ENCODE measurements at regions not wholly inside any gene's neighbourhood (a gene's known extent, or its start where the extent isn't known, plus 50 kb on each side); places are given as distances from the start of the nearest gene placed in this dataset.

DNA sequence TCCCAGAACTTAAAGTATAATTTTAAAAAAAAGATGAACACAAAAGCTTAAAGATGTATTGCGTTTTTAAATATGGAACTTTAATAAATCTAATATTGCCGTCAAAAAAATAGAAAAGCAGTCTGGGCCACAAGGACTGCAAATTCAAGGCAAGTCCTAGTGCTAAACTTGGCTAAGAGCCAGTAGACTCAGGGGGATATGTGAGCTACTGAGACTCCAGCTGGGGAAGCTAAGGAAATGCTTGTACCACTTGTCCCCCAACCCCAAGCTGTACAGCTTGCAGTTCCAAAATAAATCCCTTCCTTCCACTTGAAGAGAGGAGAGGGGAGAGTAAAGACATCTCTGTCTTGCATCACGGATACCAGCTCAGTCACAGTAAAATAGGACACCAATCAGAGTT, 290.8 kb upstream of the FGF13 start:
- TF ChIP-seq ZMYM2 (CRISPR knock-in tag; IDR thresholded peaks at IDR 0.05) (no peak), SNAPC2 (CRISPR knock-in tag; IDR thresholded peaks at IDR 0.05) (no peak), ZNF138 (CRISPR knock-in tag; IDR thresholded peaks at IDR 0.05; ENCODE audit: low read depth) (no peak), HOXA5 (CRISPR knock-in tag; IDR thresholded peaks at IDR 0.05) (no peak), PTBP1 (IDR thresholded peaks at IDR 0.05; ENCODE audit: low read depth, low read length, poor library complexity, severe bottlenecking) (no peak), HHEX (CRISPR knock-in tag; IDR thresholded peaks at IDR 0.05) (no peak), ZFP36L2 (CRISPR knock-in tag; IDR thresholded peaks at IDR 0.05) (no peak), MXI1 (IDR thresholded peaks at IDR 0.05; ENCODE audit: borderline replicate concordance, low read depth, low read length) (no peak), NFYB (CRISPR knock-in tag; IDR thresholded peaks at IDR 0.05) (no peak), NFIB (CRISPR knock-in tag; IDR thresholded peaks at IDR 0.05; ENCODE audit: borderline replicate concordance) (no peak), ZNF556 (CRISPR knock-in tag; IDR thresholded peaks at IDR 0.05; ENCODE audit: borderline replicate concordance) (no peak), GABPA (IDR thresholded peaks at IDR 0.05; ENCODE audit: low read depth, low read length) (no peak), GABPA (CRISPR knock-in tag; IDR thresholded peaks at IDR 0.05; ENCODE audit: low read depth) (no peak)
- TF ChIP-seq, protein P1, sequence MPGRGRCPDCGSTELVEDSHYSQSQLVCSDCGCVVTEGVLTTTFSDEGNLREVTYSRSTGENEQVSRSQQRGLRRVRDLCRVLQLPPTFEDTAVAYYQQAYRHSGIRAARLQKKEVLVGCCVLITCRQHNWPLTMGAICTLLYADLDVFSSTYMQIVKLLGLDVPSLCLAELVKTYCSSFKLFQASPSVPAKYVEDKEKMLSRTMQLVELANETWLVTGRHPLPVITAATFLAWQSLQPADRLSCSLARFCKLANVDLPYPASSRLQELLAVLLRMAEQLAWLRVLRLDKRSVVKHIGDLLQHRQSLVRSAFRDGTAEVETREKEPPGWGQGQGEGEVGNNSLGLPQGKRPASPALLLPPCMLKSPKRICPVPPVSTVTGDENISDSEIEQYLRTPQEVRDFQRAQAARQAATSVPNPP (CRISPR knock-in tag; IDR thresholded peaks at IDR 0.05) = no peak
- TF ChIP-seq, protein P2, sequence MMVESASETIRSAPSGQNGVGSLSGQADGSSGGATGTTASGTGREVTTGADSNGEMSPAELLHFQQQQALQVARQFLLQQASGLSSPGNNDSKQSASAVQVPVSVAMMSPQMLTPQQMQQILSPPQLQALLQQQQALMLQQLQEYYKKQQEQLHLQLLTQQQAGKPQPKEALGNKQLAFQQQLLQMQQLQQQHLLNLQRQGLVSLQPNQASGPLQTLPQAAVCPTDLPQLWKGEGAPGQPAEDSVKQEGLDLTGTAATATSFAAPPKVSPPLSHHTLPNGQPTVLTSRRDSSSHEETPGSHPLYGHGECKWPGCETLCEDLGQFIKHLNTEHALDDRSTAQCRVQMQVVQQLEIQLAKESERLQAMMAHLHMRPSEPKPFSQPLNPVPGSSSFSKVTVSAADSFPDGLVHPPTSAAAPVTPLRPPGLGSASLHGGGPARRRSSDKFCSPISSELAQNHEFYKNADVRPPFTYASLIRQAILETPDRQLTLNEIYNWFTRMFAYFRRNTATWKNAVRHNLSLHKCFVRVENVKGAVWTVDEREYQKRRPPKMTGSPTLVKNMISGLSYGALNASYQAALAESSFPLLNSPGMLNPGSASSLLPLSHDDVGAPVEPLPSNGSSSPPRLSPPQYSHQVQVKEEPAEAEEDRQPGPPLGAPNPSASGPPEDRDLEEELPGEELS (CRISPR knock-in tag; IDR thresholded peaks at IDR 0.05) = no peak
- TF ChIP-seq, protein P3, sequence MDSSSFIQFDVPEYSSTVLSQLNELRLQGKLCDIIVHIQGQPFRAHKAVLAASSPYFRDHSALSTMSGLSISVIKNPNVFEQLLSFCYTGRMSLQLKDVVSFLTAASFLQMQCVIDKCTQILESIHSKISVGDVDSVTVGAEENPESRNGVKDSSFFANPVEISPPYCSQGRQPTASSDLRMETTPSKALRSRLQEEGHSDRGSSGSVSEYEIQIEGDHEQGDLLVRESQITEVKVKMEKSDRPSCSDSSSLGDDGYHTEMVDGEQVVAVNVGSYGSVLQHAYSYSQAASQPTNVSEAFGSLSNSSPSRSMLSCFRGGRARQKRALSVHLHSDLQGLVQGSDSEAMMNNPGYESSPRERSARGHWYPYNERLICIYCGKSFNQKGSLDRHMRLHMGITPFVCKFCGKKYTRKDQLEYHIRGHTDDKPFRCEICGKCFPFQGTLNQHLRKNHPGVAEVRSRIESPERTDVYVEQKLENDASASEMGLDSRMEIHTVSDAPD (CRISPR knock-in tag; IDR thresholded peaks at IDR 0.05) = no peak
- TF ChIP-seq, protein P4, sequence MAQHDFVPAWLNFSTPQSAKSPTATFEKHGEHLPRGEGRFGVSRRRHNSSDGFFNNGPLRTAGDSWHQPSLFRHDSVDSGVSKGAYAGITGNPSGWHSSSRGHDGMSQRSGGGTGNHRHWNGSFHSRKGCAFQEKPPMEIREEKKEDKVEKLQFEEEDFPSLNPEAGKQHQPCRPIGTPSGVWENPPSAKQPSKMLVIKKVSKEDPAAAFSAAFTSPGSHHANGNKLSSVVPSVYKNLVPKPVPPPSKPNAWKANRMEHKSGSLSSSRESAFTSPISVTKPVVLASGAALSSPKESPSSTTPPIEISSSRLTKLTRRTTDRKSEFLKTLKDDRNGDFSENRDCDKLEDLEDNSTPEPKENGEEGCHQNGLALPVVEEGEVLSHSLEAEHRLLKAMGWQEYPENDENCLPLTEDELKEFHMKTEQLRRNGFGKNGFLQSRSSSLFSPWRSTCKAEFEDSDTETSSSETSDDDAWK (CRISPR knock-in tag; IDR thresholded peaks at IDR 0.05) = no peak
- Histone ChIP-seq H3K4me1 (ENCODE audit: insufficient read depth, low read length) (no peaks in the 10 kb centered on the region), H3K4me2 (ENCODE audit: low read depth, low read length) (no peak overlapping the region), H3K9ac (ENCODE audit: insufficient read depth, low read depth, low read length) (no peak overlapping the region), H3K9me3 (ENCODE audit: low read length) (no peaks in the 10 kb centered on the region; the same call in 1 of the 2 replicates), H3K36me3 (replicated peaks in 1 of 2; ENCODE audit: control insufficient read depth in 1 of 2, insufficient read depth in 2 of 2, low read length in 2 of 2) (no peaks in the 10 kb centered on the region), H3K79me2 (ENCODE audit: insufficient read depth, low read length) (no peaks in the 10 kb centered on the region), H3K27ac (ENCODE audit: extremely low read length, insufficient read depth, low read length) (no peak overlapping the region), H3K27me3 (ENCODE audit: control insufficient read depth in 1 of 2, insufficient read depth in 2 of 2, low read length in 2 of 2) (no peaks in the 10 kb centered on the region), H4K20me1 (ENCODE audit: insufficient read depth, low read length) (no peaks in the 10 kb centered on the region), H2AFZ (ENCODE audit: low read length) (no peak overlapping the region), H3K4me3 (replicated peaks in 1 of 3; ENCODE audit: insufficient read depth in 1 of 3, low read depth in 2 of 3, low read length in 3 of 3) (no peak overlapping the region)
- in situ Hi-C loops (cut with HindIII; ENCODE audit: extremely low pct_ligation_motif_present, low pct_unique_long_range_greater_than_20kb) = no loop called here
- ATAC-seq (no peak), FAIRE-seq (no peak), DNase-seq (ENCODE audit: low spot score) (no peak)
- POLR2A ChIA-PET = no interaction called here
- intact Hi-C loops (cut with micrococcal nuclease; ENCODE audit: unreplicated experiment) = no loop called here
- WGBS (ENCODE audit: low lambda C conversion rate) = 0% methylated on average over 3 of the region's 3 CpGs
- no TSS peak for BruUV-seq (replicated peaks)
- CTCF ChIA-PET (ENCODE audit: low intra/inter-chr PET ratio, low total read pairs) = no interaction called here

Measured in HepG2 (cell line).